Activated CD8-positive, alpha-beta T cell treated with anti-CD3 and anti-CD28 coated beads, Interleukin-2, amount 10 ng/mL, durations not matched to agents 7 days and 5 days (primary cell): ENCODE measurements at regions not wholly inside any gene's neighbourhood (a gene's known extent, or its start where the extent isn't known, plus 50 kb on each side); places are given as distances from the start of the nearest gene placed in this dataset.

Source experiments
- ATAC-seq: fragments of 150-1000 bp; cut with Tn5 transposase; one replicate; pipeline ENCODE4 v1.10.0; 2021; ENCODE audit warnings: moderate library complexity
- CTCF ChIA-PET: fragments of 350-600 bp; sonication (Branson Sonifier 250); formaldehyde crosslinking; loops from one replicate; lab custom pipeline; 2021; ENCODE audit warnings: antibody characterized with exemption; lab: Charles Lee
- POLR2A ChIA-PET: fragments of 350-600 bp; sonication (Branson Sonifier 250); formaldehyde crosslinking; loops from one replicate; lab custom pipeline; 2021; ENCODE audit warnings: antibody characterized with exemption; lab: Charles Lee
- DNase-seq: peaks from one replicate; pipeline ENCODE4 v3.0.0-alpha.2; 2020
- H3K27ac Mint-ChIP-seq: one replicate; pipeline ENCODE4 v1.8.0; 2021; ENCODE audit warnings: mild to moderate bottlenecking, mixed read lengths
- H3K27me3 Mint-ChIP-seq: one replicate; pipeline ENCODE4 v1.8.0; 2021; ENCODE audit warnings: low read depth, mixed read lengths
- H3K36me3 Mint-ChIP-seq: one replicate; pipeline ENCODE4 v1.8.0; 2021; ENCODE audit warnings: low read depth, mixed read lengths
- H3K4me1 Mint-ChIP-seq: one replicate; pipeline ENCODE4 v1.8.0; 2021; ENCODE audit warnings: low read depth, mixed read lengths
- H3K4me3 Mint-ChIP-seq: one replicate; pipeline ENCODE4 v1.8.0; 2021; ENCODE audit warnings: mild to moderate bottlenecking, mixed read lengths
- H3K9me3 Mint-ChIP-seq: one replicate; pipeline ENCODE4 v1.8.0; 2022; ENCODE audit warnings: mixed read lengths; ENCODE audit not compliant: insufficient read depth

DNA sequence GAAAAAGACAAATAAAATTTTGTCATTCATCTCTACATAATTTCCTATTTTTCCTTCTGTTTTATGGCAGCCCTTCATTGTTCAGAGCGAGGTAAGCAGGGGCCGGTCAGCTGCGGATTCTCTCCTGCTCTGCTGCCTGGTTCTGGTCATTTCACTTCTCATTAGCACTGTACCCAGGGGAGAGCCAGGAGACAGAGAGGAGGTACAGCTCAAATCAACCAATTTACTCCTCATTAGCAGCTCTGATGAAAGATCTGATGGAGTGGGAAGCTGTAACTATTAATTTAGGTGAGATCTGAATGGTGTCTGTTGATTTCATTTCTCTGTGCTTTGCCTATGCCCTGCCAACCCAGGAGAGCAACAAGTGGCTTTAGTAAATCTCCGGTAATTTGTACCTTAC, 241.5 kb upstream of the PFKP start:
- H3K9me3 Mint-ChIP-seq, result no peaks in the 10 kb centered on the region
- no peak for ATAC-seq
- H3K36me3 Mint-ChIP-seq, result no peaks in the 10 kb centered on the region
- H3K4me3 Mint-ChIP-seq, result no peak overlapping the region
- CTCF ChIA-PET, result no interaction called here
- POLR2A ChIA-PET, result no interaction called here
- H3K27ac Mint-ChIP-seq, result no peak overlapping the region
- no peak for DNase-seq
- no peaks in the 10 kb centered on the region for H3K27me3 Mint-ChIP-seq
- no peaks in the 10 kb centered on the region for H3K4me1 Mint-ChIP-seq

DNA sequence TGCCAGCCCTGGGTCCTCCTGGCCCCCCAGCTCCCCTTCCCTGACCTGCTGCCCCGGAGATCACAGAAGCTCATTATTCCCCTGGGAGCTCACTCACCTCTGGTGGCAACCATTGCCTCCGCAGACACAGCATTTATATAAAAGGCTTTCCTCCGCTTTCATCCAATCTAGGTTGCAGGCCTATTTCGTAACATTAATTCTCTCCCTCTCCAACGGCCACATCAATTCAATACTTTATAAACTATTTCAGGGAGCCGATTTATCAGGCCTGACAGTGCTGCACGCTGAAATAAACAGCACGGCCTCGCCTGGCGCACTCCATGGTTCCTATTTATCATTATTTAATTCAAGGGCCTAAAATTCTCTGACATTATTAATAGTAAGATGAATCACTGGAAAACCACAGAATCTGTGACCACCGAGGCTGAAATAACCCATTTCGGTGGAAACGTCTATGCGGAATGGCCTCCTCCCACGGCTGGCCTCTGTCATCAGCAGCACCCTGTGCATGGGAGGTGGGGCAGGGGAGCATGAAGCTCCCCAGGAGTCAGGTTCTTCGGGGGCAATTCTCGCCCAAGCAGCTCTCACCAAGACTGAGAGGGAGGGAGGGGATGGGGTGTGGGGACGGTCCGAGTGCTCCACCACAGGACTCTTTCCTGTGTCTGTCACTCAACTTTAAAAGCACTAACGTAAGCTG, 249.3 kb upstream of the PFKP start:
- no peak overlapping the region for H3K27ac Mint-ChIP-seq
- H3K4me1 Mint-ChIP-seq, result no peaks in the 10 kb centered on the region
- H3K4me3 Mint-ChIP-seq, result no peak overlapping the region
- CTCF ChIA-PET, result no interaction called here
- H3K36me3 Mint-ChIP-seq, result no peaks in the 10 kb centered on the region
- H3K27me3 Mint-ChIP-seq, result no peaks in the 10 kb centered on the region
- no peaks in the 10 kb centered on the region for H3K9me3 Mint-ChIP-seq
- POLR2A ChIA-PET, result no interaction called here
- DNase-seq, result no peak
- ATAC-seq, result no peak

DNA sequence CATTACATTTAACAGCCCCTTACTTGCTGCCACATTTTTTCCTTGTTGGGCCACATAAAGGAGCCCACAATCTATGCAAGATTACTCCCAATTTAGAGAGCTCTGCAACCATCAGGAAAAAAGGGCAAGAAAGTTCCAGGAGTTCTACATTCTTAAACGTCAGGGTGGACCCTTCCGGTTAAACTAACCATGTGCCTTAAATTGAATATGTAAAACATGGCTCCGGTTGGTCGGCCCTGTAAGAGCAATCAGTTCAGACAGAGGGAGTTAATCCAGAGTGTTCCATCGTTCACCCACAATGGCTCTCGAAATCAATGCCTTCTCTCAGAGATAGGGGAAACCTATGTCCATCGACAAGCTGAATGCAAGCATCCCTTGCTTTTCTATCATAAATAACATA, 253.7 kb upstream of the PFKP start:
- ChIA-PET CTCF (no interaction called here), POLR2A (no interaction called here)
- no peaks in the 10 kb centered on the region for H3K9me3 Mint-ChIP-seq
- H3K27ac Mint-ChIP-seq, result no peak overlapping the region
- H3K4me3 Mint-ChIP-seq, result no peak overlapping the region
- no peaks in the 10 kb centered on the region for H3K27me3 Mint-ChIP-seq
- H3K36me3 Mint-ChIP-seq, result no peaks in the 10 kb centered on the region
- DNase-seq (no peak), ATAC-seq (no peak)
- H3K4me1 Mint-ChIP-seq, result no peaks in the 10 kb centered on the region

DNA sequence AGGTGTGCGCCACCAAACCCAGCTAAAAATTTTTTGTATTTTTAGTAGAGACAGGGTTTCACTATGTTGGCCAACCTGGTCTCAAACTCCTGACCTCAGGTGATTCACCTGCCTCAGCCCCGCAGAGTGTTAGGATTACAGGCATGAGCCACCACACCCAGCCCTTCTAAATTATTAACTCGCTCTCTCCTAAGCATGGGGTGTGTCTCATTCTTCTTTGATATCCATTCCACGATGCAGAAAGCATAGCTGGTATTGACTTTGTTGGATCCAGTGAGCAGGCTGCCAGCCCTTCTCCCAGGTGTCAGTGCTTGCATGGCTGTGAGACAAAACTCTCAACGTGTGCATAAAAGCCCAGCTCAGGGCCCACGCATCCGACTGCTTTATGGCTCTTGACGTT, 254.1 kb upstream of the PFKP start:
- Mint-ChIP-seq H3K4me3 (no peak overlapping the region), H3K27me3 (no peaks in the 10 kb centered on the region), H3K27ac (no peak overlapping the region), H3K4me1 (no peaks in the 10 kb centered on the region), H3K36me3 (no peaks in the 10 kb centered on the region), H3K9me3 (no peaks in the 10 kb centered on the region)
- ChIA-PET POLR2A (no interaction called here), CTCF (no interaction called here)
- DNase-seq, result no peak
- no peak for ATAC-seq

DNA sequence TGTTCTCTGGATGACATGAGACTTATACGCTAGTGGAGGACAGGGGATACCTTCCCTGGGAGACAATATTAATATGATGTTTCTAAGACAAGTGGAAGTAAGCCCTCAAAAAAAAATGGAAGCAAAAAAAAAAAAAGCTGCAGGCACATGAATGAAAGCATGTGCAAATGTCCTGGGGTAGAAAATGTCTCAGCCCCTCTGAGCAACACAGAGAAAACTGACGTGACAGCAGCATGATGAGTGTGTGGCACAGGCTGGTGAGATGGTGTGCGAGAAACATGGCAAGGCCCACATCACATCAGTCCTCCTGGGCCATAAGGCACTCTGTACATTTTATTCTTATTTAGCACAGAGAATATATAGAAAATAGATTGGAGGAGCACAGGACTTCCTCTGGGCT, 254.7 kb upstream of the PFKP start:
- no peaks in the 10 kb centered on the region for H3K9me3 Mint-ChIP-seq
- ATAC-seq (no peak), DNase-seq (no peak)
- no peaks in the 10 kb centered on the region for H3K4me1 Mint-ChIP-seq
- no peak overlapping the region for H3K4me3 Mint-ChIP-seq
- H3K27ac Mint-ChIP-seq, result no peak overlapping the region
- ChIA-PET CTCF (no interaction called here), POLR2A (no interaction called here)
- no peaks in the 10 kb centered on the region for H3K36me3 Mint-ChIP-seq
- H3K27me3 Mint-ChIP-seq, result no peaks in the 10 kb centered on the region

DNA sequence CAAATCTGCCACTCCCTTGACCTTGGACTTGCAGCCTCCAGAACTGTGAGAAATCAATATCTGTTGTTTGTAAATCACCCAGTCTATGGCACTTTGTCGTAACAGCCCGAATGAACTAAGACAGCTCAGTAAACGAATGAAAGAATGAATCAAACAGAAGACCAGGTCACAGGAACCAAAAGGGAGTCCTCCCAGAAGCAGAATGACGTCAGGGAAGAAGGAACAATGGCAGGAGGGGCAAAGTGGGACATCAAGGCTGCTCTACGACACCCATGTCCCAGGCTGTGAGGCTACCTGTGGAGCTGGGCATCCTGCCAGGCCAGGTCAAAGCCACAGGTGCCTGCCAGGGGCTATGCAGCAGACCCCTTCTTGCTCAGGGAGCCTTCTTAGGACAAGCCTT, 267.2 kb upstream of the PFKP start:
- no peak for ATAC-seq
- ChIA-PET CTCF (no interaction called here), POLR2A (no interaction called here)
- no peak for DNase-seq
- Mint-ChIP-seq H3K9me3 (peaks cover 1% of the 10 kb centered on the region), H3K27ac (no peak overlapping the region), H3K4me3 (no peak overlapping the region), H3K36me3 (no peaks in the 10 kb centered on the region), H3K27me3 (peaks cover 6% of the 10 kb centered on the region), H3K4me1 (no peaks in the 10 kb centered on the region)

DNA sequence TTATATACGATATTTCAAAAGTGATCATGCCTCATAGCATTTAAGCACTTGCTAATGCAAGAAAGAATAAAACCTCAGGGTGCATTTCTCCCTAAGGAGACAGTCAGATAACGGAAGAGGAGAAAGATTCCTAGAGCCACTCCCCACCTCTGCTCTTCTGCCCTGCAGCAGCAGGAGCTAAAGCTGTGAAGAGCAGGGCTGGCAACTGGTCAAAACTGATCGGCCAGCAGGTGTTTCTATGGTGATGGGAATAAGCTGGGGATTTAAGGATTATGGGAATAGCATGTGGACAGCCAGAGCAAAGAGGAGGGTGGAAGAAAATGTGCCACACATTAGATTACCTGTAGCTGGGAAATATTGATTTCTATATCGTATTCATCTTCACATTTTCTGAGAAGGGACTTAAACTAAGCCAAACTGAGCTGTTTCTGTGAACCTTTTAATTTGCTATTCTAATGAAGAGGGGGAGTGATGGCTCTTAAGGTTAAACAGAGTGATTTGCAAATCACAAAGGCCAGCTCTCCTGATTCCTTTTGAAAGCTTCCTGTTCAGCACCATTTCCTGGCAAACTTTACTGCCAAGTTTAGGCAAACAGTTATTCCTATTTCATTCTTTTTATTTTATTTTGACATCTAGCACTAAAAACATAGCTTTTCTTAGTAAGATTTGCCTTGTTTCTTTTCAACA, 268.9 kb upstream of the PFKP start:
- peaks cover 7% of the 10 kb centered on the region for H3K9me3 Mint-ChIP-seq
- no peak overlapping the region for H3K27ac Mint-ChIP-seq
- CTCF ChIA-PET, result no interaction called here
- POLR2A ChIA-PET, result no interaction called here
- H3K4me3 Mint-ChIP-seq, result no peak overlapping the region
- peaks cover 9% of the 10 kb centered on the region for H3K27me3 Mint-ChIP-seq
- no peaks in the 10 kb centered on the region for H3K4me1 Mint-ChIP-seq
- ATAC-seq, result no peak
- H3K36me3 Mint-ChIP-seq, result peaks cover 2% of the 10 kb centered on the region
- DNase-seq, result no peak

DNA sequence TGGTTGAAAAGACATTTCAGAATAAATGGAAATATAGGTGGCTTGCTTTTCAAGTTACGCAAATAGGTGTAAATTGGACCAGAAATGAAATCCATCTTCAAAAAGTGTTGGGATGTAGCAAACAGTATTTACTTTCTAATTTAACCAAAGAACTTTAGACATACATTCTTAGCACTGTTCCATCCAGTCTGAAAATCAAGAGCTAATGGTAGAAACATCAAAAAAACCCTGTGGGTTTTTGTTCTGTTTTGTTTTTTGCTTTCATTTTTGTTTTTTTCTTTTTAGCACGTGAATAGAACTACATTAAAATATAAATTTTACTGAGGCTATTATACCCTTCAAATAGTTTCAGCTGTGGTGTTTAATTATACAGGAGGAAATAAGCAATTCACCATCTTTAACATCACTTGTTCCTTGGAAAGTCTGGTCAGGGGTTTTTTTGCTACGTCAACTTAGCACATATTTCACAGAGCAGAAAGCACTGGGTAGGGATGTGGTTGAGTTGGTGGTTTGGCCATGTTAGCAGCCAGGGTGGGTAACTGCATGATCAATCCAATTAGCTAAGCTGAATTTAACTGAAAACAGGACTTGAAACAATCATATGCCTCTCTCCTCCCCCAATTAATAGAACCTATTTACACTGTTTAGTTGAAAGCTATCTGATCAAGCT, 275.4 kb upstream of the PFKP start:
- Mint-ChIP-seq H3K4me3 (peak overlapping the region; percentile 12), H3K27me3 (peaks cover 10% of the 10 kb centered on the region), H3K36me3 (peaks cover 2% of the 10 kb centered on the region), H3K9me3 (peaks cover 7% of the 10 kb centered on the region), H3K27ac (no peak overlapping the region), H3K4me1 (peaks cover 27% of the 10 kb centered on the region)
- POLR2A ChIA-PET, result interaction anchor here (0.6 kb wide), 1 partner anchor 1750 kb away, joined by 4 read pairs; no protein-coding TSS in a partner anchor
- peak; percentile 65 for ATAC-seq
- CTCF ChIA-PET, result interaction anchor here (1.0 kb wide), 1 partner anchor 11 kb away, joined by 3 read pairs; no protein-coding TSS in a partner anchor
- peak; percentile 62 for DNase-seq

DNA sequence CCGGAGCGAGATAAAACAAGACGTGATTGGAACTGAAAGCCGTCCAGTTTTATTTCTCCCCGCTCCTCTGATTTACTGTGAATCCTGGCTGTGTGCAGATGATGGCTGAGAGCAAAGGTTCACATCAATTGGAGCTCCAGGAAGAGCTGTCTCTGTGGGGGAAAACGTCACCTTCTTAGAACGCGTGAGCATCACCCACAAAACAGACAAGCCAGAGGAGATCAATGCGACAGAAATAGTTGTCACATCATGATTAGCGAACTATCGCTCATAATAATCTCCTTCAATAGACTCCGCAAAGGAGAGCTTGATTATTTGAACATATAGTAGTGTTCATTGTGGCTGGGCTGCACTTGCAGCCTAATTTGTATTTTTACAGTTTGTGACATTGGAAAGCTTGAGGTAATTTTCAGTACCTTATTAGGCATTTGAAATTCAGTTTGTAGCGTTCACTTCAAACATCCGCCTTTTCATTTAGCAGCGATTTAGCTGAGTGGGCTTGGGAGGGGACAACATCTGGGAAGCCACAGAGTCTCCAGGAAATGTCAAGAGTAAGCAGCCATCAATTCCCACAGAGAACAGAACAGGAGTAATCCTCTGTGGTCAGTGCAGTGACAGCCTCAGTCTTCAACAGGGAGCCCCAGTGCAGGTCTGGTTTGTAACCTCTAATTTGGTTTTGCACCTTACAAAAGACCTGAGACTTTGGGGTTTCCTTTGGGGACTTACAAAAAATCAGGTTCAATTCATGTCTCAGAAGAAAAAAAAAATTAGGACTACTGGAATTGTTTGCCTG, 276.8 kb upstream of the PFKP start:
- ChIA-PET POLR2A (interaction anchor here (0.6 kb wide), 1 partner anchor 33 kb away, joined by 5 read pairs; no protein-coding TSS in a partner anchor), CTCF (no interaction called here)
- DNase-seq (no peak), ATAC-seq (no peak)
- Mint-ChIP-seq H3K9me3 (peaks cover 7% of the 10 kb centered on the region), H3K4me1 (peaks cover 27% of the 10 kb centered on the region), H3K4me3 (no peak overlapping the region), H3K36me3 (peaks cover 2% of the 10 kb centered on the region), H3K27me3 (peaks cover 10% of the 10 kb centered on the region), H3K27ac (no peak overlapping the region)

DNA sequence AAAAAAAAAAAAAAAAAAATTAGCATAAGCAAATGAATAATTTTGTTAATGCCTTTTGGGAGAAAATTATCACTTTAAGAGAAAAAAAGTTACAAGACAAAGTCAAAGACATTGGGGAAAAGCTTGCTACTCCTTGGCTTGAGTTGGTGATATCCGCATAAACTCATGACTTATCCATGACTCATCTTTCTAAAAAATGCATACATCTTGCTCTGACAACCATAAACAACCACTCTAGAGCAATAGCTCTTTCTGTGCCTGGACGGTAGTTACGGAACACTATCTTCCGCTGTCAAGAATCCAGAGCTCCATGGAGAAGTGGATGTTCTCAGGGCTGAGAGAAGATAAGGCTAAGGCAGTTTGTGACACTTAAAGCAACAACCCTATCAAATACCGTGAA, 281.1 kb upstream of the PFKP start:
- Mint-ChIP-seq H3K4me3 (no peak overlapping the region), H3K27ac (no peak overlapping the region), H3K27me3 (no peaks in the 10 kb centered on the region), H3K36me3 (no peaks in the 10 kb centered on the region), H3K9me3 (no peaks in the 10 kb centered on the region), H3K4me1 (peaks cover 9% of the 10 kb centered on the region)
- DNase-seq (no peak), ATAC-seq (no peak)
- POLR2A ChIA-PET, result no interaction called here
- CTCF ChIA-PET, result no interaction called here

DNA sequence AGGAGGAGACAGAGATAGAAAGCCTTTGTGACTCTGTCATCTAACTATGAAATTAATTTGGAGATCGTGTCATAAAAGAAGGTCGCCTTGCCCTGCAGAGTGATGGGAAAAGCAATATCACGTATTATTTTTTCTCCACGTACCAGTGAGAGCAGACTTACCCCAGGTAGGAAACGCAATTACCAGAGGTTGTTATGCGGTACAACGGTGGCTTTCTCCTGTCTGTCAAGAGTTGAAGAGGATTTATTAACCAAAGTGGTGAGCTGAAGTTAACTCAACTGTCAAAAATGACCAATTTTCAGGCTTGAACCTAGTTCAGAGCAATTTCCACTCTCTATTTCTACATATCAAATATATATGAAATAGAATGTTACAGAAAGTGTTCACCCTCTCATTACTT, 282.6 kb upstream of the PFKP start:
- DNase-seq (no peak), ATAC-seq (no peak)
- CTCF ChIA-PET, result no interaction called here
- Mint-ChIP-seq H3K9me3 (no peaks in the 10 kb centered on the region), H3K27ac (no peak overlapping the region), H3K4me3 (no peak overlapping the region), H3K36me3 (no peaks in the 10 kb centered on the region), H3K4me1 (no peaks in the 10 kb centered on the region), H3K27me3 (no peaks in the 10 kb centered on the region)
- POLR2A ChIA-PET, result no interaction called here

DNA sequence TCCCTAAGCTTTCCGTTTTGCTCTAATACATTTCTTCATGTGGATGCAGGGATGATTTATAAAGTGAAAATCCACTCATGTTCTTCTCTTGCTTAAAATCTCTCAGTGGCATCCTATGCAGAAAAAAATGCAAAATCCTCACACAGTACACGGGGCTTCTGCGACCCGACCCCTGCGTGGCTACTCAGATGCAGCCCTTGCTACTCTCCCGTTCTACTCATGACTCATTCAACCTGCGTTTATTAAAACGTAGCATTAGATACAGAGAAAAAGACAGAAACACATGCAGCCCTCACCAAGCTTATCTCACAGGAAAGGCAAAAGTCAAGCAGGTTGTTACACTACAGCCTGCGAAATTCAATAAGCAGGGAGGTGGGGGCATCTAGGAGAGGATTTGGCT, 284.4 kb upstream of the PFKP start:
- CTCF ChIA-PET, result no interaction called here
- no peak for DNase-seq
- Mint-ChIP-seq H3K4me1 (no peaks in the 10 kb centered on the region), H3K9me3 (no peaks in the 10 kb centered on the region), H3K27me3 (no peaks in the 10 kb centered on the region), H3K4me3 (no peak overlapping the region), H3K36me3 (no peaks in the 10 kb centered on the region), H3K27ac (no peak overlapping the region)
- ATAC-seq, result no peak
- POLR2A ChIA-PET, result no interaction called here
